ENCODE measurements at regions not wholly inside any gene's neighbourhood (a gene's known extent, or its start where the extent isn't known, plus 50 kb on each side); places are given as distances from the start of the nearest gene placed in this dataset.

DNA sequence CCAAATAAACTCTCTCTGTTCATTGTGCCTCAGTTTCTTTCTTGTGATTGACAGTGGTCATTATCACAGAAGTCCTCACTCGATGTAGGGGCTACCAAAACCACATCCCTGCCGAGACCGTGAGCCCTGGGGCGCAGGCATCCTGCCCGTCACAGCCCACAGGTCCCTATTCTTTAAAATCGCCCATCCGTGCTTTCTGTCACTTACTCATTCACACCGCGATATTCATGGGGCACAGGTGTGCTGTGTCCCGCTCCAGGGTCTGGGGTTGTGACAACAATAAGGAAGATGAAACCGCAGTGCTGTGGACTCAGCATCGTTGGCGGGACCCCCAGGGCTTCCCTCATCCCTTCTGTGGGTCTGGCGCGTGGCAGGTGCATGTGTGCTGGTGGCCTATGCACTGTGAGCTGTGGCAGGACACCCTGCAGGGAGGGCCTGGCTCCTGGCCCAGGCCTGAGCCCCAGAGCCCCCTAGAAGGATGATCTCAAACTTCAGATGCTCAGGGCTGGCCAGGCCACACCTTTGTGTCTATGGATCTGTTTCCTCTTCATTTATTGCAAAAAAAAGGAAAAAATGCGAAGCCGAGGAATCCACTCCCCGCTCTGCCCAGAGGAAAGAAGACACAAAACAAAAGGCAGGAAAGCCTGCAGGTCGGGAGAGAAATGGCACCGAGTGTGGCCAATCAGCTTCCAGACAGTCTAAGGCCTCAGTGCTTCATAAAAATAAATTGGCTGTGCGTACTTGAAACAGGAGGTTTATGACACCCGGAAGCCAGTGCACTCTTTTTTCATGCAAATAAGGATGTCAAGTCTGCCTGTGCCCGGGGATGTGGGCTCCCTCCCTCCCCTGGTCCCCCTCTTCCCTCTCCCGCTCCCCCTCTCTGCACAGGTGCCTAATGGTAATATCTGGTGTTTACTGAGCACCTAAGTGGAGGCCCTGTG lies 109.5 kb upstream of the ADRA2C start:
- H3K36me3 ChIP-seq (ENCODE audit: low read depth) = no peaks in the 10 kb centered on the region
- DNase-seq = peak in 1 of 3 donors; percentile 16
- intact Hi-C loops (cut with DNase I, micrococcal nuclease) = no loop called here
- H3K9me3 ChIP-seq = no peaks in the 10 kb centered on the region
- ATAC-seq = peak; percentile 61
- H3K4me1 ChIP-seq (ENCODE audit: low read depth) = no peaks in the 10 kb centered on the region
- no peak overlapping the region for H3K4me3 ChIP-seq
- TF ChIP-seq, protein P1, sequence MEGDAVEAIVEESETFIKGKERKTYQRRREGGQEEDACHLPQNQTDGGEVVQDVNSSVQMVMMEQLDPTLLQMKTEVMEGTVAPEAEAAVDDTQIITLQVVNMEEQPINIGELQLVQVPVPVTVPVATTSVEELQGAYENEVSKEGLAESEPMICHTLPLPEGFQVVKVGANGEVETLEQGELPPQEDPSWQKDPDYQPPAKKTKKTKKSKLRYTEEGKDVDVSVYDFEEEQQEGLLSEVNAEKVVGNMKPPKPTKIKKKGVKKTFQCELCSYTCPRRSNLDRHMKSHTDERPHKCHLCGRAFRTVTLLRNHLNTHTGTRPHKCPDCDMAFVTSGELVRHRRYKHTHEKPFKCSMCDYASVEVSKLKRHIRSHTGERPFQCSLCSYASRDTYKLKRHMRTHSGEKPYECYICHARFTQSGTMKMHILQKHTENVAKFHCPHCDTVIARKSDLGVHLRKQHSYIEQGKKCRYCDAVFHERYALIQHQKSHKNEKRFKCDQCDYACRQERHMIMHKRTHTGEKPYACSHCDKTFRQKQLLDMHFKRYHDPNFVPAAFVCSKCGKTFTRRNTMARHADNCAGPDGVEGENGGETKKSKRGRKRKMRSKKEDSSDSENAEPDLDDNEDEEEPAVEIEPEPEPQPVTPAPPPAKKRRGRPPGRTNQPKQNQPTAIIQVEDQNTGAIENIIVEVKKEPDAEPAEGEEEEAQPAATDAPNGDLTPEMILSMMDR (IDR thresholded peaks at IDR 0.05) = no peak

DNA sequence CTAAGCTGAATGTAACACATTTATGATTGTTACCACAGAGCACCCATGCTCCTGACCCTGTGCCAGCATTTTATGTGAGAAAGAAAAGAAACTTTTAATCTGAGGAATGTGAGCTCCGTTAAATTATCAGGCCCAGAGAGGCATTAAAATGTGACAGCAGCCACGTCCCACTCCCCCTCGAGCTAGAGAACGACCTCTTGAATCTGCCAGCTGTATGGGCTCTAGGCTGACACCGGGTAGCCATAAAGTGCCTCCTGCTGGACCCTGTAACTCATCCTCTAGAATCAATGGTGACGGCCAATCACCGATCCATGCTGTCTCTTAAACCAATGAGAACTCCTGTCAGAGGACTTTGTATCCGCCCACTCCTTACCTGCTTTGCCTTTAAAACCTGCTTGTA lies 110.2 kb upstream of the ADRA2C start:
- intact Hi-C loops (cut with DNase I, micrococcal nuclease) = no loop called here

DNA sequence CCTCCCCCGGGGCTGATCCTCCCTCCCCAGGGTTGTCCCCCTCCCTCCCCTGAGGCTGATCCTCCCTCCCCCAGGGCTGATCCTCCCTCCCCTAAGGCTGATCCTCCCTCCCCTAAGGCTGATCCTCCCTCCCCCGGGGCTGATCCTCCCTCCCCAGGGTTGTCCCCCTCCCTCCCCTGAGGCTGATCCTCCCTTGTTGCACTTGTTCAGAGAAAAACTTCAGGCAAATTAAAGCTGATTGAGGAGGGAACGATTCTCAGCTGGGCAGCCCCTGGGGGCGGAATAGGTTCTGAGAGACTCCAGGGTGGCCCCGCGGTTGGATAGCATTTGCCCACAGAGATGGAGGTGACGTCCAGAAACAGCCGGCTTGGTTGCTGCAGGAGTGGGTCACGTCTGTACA lies 110.7 kb upstream of the ADRA2C start:
- Histone ChIP-seq H3K4me3 (no peak overlapping the region), H3K4me1 (ENCODE audit: low read depth) (no peaks in the 10 kb centered on the region), H3K36me3 (ENCODE audit: low read depth) (no peaks in the 10 kb centered on the region), H3K9me3 (no peaks in the 10 kb centered on the region)
- intact Hi-C loops (cut with DNase I, micrococcal nuclease) = no loop called here
- TF ChIP-seq, protein P1 (IDR thresholded peaks at IDR 0.05) = no peak
- ATAC-seq (no peak), DNase-seq (no peak)

More for the DNA sequence above, 110.2 kb upstream of the ADRA2C start:
- TF ChIP-seq, protein P1 (IDR thresholded peaks at IDR 0.05) = no peak
- DNase-seq = no peak
- H3K4me1 ChIP-seq (ENCODE audit: low read depth) = no peaks in the 10 kb centered on the region
- H3K36me3 ChIP-seq (ENCODE audit: low read depth) = no peaks in the 10 kb centered on the region
- no peak for ATAC-seq
- no peaks in the 10 kb centered on the region for H3K9me3 ChIP-seq
- H3K4me3 ChIP-seq = no peak overlapping the region

DNA sequence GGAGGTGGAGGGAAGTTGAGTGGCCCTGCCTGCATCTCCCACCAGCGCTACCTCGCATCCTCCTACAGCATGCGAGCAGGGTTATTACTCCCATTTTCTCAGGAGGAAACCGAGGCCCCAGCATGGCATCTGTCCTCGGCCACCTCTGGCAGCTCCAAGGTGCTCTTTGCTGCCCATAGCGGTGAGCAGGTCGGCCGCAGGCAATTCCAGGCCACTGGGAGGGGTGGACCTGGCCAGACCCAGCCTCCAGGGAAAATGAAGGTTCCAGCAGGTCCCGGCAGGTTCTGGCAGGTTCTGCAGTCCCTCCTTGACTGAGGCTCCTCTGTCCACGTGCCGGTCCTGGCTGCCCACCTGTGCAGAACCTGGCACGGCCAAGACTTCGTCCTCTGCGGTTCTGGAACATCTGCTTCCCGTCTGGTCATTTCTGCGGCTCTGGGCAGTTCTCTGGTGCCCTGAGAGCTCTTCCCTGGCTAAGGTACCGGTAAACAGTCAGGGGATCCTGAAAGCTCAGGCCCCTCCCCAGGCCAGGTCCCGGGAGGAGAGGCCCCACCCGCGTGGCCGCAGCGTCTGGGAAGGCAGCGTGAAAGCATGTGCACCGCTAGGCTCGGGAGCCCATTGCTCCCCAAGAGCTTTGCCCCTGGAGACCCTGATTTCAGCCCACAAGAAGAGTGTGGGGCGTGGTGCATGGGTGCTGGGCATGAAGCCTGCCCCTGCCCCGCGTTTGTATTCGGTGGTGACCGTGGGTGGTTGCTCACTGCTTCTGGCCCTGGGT lies 112.0 kb upstream of the ADRA2C start:
- intact Hi-C loops (cut with DNase I, micrococcal nuclease) = no loop called here
- Histone ChIP-seq H3K4me1 (ENCODE audit: low read depth) (no peaks in the 10 kb centered on the region), H3K36me3 (ENCODE audit: low read depth) (no peaks in the 10 kb centered on the region), H3K4me3 (no peak overlapping the region), H3K9me3 (no peaks in the 10 kb centered on the region)
- TF ChIP-seq, protein P1 (IDR thresholded peaks at IDR 0.05) = no peak
- ATAC-seq = no peak
- peak in 1 of 3 donors; percentile 23 for DNase-seq

DNA sequence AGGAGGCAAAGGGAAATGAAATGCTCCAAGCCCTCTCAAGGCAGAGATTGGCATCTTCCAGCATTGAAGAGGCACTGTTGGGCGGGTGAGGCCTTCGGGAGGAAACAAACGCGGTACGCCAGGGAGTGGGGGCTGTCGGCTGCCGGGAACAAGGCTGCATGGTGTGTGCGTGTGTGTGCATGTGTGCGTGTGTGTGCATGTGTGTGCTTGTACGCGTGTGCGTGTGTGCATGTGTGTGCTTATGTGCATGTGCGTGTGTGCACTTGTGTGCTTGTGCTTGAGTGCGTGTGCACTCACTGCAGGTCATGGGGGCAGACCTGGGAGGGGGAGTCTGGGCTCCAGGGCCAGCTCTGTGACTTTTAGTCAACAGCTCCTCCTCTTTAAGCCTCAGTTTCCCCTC lies 113.6 kb upstream of the ADRA2C start:
- Histone ChIP-seq H3K4me3 (no peak overlapping the region), H3K4me1 (ENCODE audit: low read depth) (no peaks in the 10 kb centered on the region), H3K36me3 (ENCODE audit: low read depth) (no peaks in the 10 kb centered on the region), H3K9me3 (no peaks in the 10 kb centered on the region)
- TF ChIP-seq, protein P1 (IDR thresholded peaks at IDR 0.05) = no peak
- ATAC-seq = no peak
- no peak for DNase-seq
- intact Hi-C loops (cut with DNase I, micrococcal nuclease) = no loop called here
